Lung (tissue), 11 donors: ENCODE measurements at regions not wholly inside any gene's neighbourhood (a gene's known extent, or its start where the extent isn't known, plus 50 kb on each side); places are given as distances from the start of the nearest gene placed in this dataset.

ENCODE experiments used
- ATAC-seq: fragments of 200-7000 bp; cut with Tn5 transposase; one replicate; pipeline ENCODE4 v1.9.1; 2020; ENCODE audit warnings: moderate number of reproducible peaks; ENCODE audit not compliant: insufficient read depth, low FRiP score
- DNase-seq, 3 donors: peaks; one replicate each; pipeline ENCODE4 v3.0.0-alpha.2; 2013 to 2017
- H3K27ac ChIP-seq, 2 donors: one replicate each; pipeline ENCODE4 v1.5.1; 2013; ENCODE audit warnings: mild to moderate bottlenecking in 2 of 2, moderate library complexity in 2 of 2, control low read depth in 1 of 2, inconsistent platforms in 1 of 2, low read depth in 1 of 2, low read length in 1 of 2
- H3K27me3 ChIP-seq, 3 donors: one replicate each; pipeline ENCODE4 v1.5.1; 2013; ENCODE audit warnings: low read length in 2 of 3; ENCODE audit not compliant: control insufficient read depth in 3 of 3, insufficient read depth in 3 of 3
- H3K36me3 ChIP-seq, 4 donors: one replicate each; pipeline ENCODE4 v1.5.1; 2013; ENCODE audit warnings: low read length in 4 of 4, mild to moderate bottlenecking in 1 of 4, moderate library complexity in 1 of 4; ENCODE audit not compliant: control insufficient read depth in 4 of 4, insufficient read depth in 4 of 4
- H3K4me1 ChIP-seq, 5 donors: one replicate each; pipeline ENCODE4 v1.5.1; 2013; ENCODE audit warnings: low read length in 5 of 5, mild to moderate bottlenecking in 2 of 5, moderate library complexity in 1 of 5; ENCODE audit not compliant: control insufficient read depth in 5 of 5, insufficient read depth in 5 of 5
- H3K4me3 ChIP-seq: one replicate; pipeline ENCODE4 v1.5.1; 2013; ENCODE audit warnings: mild to moderate bottlenecking, control low read depth, moderate library complexity
- H3K9ac ChIP-seq, 2 donors: one replicate each; pipeline ENCODE4 v1.5.1; 2013; ENCODE audit warnings: low read length in 2 of 2, control low read depth in 1 of 2; ENCODE audit not compliant: insufficient read depth in 1 of 2
- H3K9me3 ChIP-seq, 4 donors: one replicate each; pipeline ENCODE4 v1.5.1; 2013; ENCODE audit warnings: low read length in 3 of 4, mild to moderate bottlenecking in 1 of 4, moderate library complexity in 1 of 4; ENCODE audit not compliant: control insufficient read depth in 4 of 4, insufficient read depth in 3 of 4
- WGBS, 2 donors: extraction: QIAGEN DNeasy Blood & Tissue Kit; methylation state at CpG; one replicate each; pipeline ENCODE4 v1.1.7; 2013; 5-methylcytosine and 5-hydroxymethylcytosine counted together
- TF ChIP-seq, protein P1 (sequence below): IDR thresholded peaks from 2 replicates; pipeline ENCODE4 v1.5.1; 2012; ENCODE audit warnings: mild to moderate bottlenecking; ENCODE audit errors: control extremely low read depth, extremely low read depth
- donor health status: control.
- donor health status: control.
- donor health status: Bipolar disorder and iron deficiency.
- donor health status: healthy.
- donor health status: DM: yes; HTN: yes; CAD: no.

- H3K36me3 ChIP-seq: no peaks in the 10 kb centered on the region
- H3K27me3 ChIP-seq: no peaks in the 10 kb centered on the region
- TF ChIP-seq, protein P1, sequence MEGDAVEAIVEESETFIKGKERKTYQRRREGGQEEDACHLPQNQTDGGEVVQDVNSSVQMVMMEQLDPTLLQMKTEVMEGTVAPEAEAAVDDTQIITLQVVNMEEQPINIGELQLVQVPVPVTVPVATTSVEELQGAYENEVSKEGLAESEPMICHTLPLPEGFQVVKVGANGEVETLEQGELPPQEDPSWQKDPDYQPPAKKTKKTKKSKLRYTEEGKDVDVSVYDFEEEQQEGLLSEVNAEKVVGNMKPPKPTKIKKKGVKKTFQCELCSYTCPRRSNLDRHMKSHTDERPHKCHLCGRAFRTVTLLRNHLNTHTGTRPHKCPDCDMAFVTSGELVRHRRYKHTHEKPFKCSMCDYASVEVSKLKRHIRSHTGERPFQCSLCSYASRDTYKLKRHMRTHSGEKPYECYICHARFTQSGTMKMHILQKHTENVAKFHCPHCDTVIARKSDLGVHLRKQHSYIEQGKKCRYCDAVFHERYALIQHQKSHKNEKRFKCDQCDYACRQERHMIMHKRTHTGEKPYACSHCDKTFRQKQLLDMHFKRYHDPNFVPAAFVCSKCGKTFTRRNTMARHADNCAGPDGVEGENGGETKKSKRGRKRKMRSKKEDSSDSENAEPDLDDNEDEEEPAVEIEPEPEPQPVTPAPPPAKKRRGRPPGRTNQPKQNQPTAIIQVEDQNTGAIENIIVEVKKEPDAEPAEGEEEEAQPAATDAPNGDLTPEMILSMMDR: no peak
- no peak overlapping the region for H3K27ac ChIP-seq
- DNase-seq (no peak), ATAC-seq (no peak)
- H3K4me3 ChIP-seq: no peak overlapping the region
- no peak overlapping the region for H3K9ac ChIP-seq
- no peaks in the 10 kb centered on the region for H3K9me3 ChIP-seq
- H3K4me1 ChIP-seq: peaks cover 0 to 6% (median 0%) of the 10 kb centered on the region in 5 donors
- 86 to 93% methylated on average over 5 of the region's 5 CpGs for WGBS, 2 donors
Observed at GRCh38 chr5:124480964-124481363, 265.5 kb downstream of the ZNF608 start.

DNA sequence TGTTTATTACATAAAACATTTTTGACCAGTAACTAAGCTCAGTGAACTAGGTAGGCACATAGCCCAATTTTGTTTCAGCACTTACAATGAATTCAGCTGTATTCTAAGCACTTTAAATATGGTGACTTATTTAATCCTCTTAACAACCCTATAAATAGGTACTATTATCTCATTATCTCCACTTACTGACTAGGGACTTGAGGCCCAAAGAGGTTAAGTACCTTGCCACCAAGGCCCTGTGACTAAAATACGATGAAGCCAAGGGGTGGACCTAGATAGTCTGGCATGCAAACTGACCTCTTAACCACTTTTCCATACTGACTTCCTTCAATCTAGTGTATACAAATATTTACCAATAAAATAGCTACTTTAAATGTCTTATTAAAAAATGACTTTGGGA is 266.4 kb downstream of the ZNF608 start:
- H3K27me3 ChIP-seq: no peaks in the 10 kb centered on the region
- no peak overlapping the region for H3K9ac ChIP-seq
- TF ChIP-seq, protein P1: no peak
- H3K4me3 ChIP-seq: no peak overlapping the region
- peaks cover 0 to 6% (median 0%) of the 10 kb centered on the region in 5 donors for H3K4me1 ChIP-seq
- no peak overlapping the region for H3K27ac ChIP-seq
- H3K36me3 ChIP-seq: no peaks in the 10 kb centered on the region
- H3K9me3 ChIP-seq: no peaks in the 10 kb centered on the region
- 75 to 83% methylated on average over 1 of the region's 1 CpG for WGBS, 2 donors
- DNase-seq (no peak), ATAC-seq (no peak)

DNA sequence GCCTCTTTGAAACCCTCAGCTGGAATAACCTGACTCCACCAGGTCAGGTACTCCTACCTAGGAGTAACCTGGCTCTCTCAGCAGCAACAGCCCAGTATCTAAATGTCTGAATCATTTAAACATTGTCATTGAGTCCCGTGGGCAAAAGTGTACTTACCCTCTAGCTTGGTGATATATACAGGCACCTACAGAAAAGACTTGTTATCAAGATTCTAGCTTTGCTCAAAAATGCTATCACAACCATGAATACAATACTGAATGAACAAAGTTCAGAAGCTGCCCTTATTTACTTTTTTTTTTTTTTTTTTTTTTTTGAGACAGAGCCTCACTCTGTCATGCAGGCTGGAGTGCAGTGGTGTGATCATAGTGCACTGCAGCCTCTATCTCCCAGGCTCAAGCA is 268.2 kb downstream of the ZNF608 start:
- no peaks in the 10 kb centered on the region for H3K9me3 ChIP-seq
- TF ChIP-seq, protein P1: no peak
- H3K9ac ChIP-seq: no peak overlapping the region
- H3K4me1 ChIP-seq: peaks cover 0 to 6% (median 0%) of the 10 kb centered on the region in 5 donors
- 86 to 100% methylated on average over 1 of the region's 1 CpG for WGBS, 2 donors
- no peak overlapping the region for H3K27ac ChIP-seq
- H3K36me3 ChIP-seq: no peaks in the 10 kb centered on the region
- ATAC-seq (no peak), DNase-seq (no peak)
- no peak overlapping the region for H3K4me3 ChIP-seq
- H3K27me3 ChIP-seq: no peaks in the 10 kb centered on the region

DNA sequence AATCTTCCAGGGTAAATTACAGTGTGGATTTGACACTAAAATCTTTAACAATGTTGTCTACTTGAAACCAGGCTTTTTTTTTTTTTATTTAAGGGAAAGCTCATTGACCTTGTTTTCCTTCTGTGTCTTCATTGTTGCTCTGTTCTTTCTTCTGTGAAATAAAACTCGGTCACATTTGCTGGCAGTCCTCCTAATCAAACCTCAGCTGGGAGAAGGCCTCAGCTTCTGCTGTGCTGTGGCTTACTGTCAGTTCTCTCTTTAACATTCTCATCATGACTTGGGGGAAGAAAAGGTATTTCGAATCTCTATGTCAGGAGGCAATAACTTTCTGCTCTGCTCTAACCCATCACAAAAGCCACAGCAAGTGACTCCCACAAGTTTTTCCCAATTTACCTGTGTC is 268.9 kb downstream of the ZNF608 start:
- TF ChIP-seq, protein P1: no peak
- DNase-seq: no peak
- H3K36me3 ChIP-seq: no peaks in the 10 kb centered on the region
- H3K9ac ChIP-seq: no peak overlapping the region
- H3K4me1 ChIP-seq: peaks cover 0 to 6% (median 0%) of the 10 kb centered on the region in 5 donors
- no peak overlapping the region for H3K27ac ChIP-seq
- ATAC-seq: no peak
- H3K27me3 ChIP-seq: no peaks in the 10 kb centered on the region
- no peak overlapping the region for H3K4me3 ChIP-seq
- 67 to 80% methylated on average over 2 of the region's 2 CpGs for whole genome bisulfite sequencing, 2 donors
- H3K9me3 ChIP-seq: no peaks in the 10 kb centered on the region
